WTC11 (cell line): ENCODE measurements at regions not wholly inside any gene's neighbourhood (a gene's known extent, or its start where the extent isn't known, plus 50 kb on each side); places are given as distances from the start of the nearest gene placed in this dataset.

ENCODE experiments used
- CTCF ChIP-seq: fragments of 200-600 bp; IDR thresholded peaks from 2 replicates; pipeline ENCODE4 v1.8.0; 2022; ENCODE audit warnings: antibody characterized with exemption
- ESRRA ChIP-seq: sonication (generic); formaldehyde crosslinking; IDR thresholded peaks from 2 replicates; pipeline ENCODE4 v1.8.1; 2022; ENCODE audit warnings: mild to moderate bottlenecking, missing genetic modification reagents, borderline replicate concordance
- FOXJ3 ChIP-seq: sonication (generic); formaldehyde crosslinking; IDR thresholded peaks from 2 replicates; pipeline ENCODE4 v1.9.0; 2021; ENCODE audit warnings: missing genetic modification reagents, mild to moderate bottlenecking, borderline replicate concordance
- FOXP1 ChIP-seq: sonication (generic); formaldehyde crosslinking; IDR thresholded peaks from 2 replicates; pipeline ENCODE4 v1.8.0; 2022; ENCODE audit warnings: missing genetic modification reagents, mild to moderate bottlenecking, moderate library complexity, borderline replicate concordance
- HMGXB4 ChIP-seq: sonication (generic); formaldehyde crosslinking; IDR thresholded peaks from 2 replicates; pipeline ENCODE4 v1.8.1; 2023; ENCODE audit warnings: mild to moderate bottlenecking, moderate library complexity, missing genetic modification reagents
- MAX ChIP-seq: sonication (generic); formaldehyde crosslinking; IDR thresholded peaks from 2 replicates; pipeline ENCODE4 v1.8.0; 2022; ENCODE audit warnings: mild to moderate bottlenecking, missing genetic modification reagents
- PRRX2 ChIP-seq: fragments of 250-450 bp; sonication (Bioruptor Pico); IDR thresholded peaks from 2 replicates; pipeline ENCODE4 v1.8.0; 2021; ENCODE audit warnings: mild to moderate bottlenecking
- ZMAT4 ChIP-seq: fragments of 250-450 bp; sonication (Bioruptor Pico); IDR thresholded peaks from 2 replicates; pipeline ENCODE4 v1.9.0; 2021; ENCODE audit warnings: mild to moderate bottlenecking
- ZNF138 ChIP-seq: sonication (generic); formaldehyde crosslinking; conservative IDR thresholded peaks from 2 replicates; pipeline ENCODE4 v1.8.1; 2022; ENCODE audit warnings: mild to moderate bottlenecking, moderate library complexity, missing genetic modification reagents
- ZNF512 ChIP-seq: sonication (generic); formaldehyde crosslinking; IDR thresholded peaks from 2 replicates; pipeline ENCODE4 v1.8.1; 2022; ENCODE audit warnings: missing genetic modification reagents, borderline replicate concordance

- TF ChIP-seq CTCF (no peak), ESRRA (CRISPR knock-in tag) (no peak), ZNF138 (CRISPR knock-in tag) (no peak), FOXJ3 (CRISPR knock-in tag) (no peak), ZNF512 (CRISPR knock-in tag) (no peak), MAX (CRISPR knock-in tag) (no peak), ZMAT4 (CRISPR knock-in tag) (no peak), HMGXB4 (CRISPR knock-in tag) (no peak), FOXP1 (no peak), PRRX2 (no peak)
These were observed 1137.0 kb upstream of the POU3F4 start for GRCh38 chrX:82370978-82371646.
